Endothelial cell of umbilical vein (primary cell): ENCODE measurements at regions not wholly inside any gene's neighbourhood (a gene's known extent, or its start where the extent isn't known, plus 50 kb on each side); places are given as distances from the start of the nearest gene placed in this dataset.

ENCODE experiments used
- BruUV-seq: library from RNA; stranded (reverse); fragments of 400-500 nt; replicated peaks from 2 replicates; lab custom pipeline; 2021; lab: Mats Ljungman, UMichigan
- CTCF ChIA-PET: fragments of 300-600, 350-600 bp; sonication (Branson Sonifier 250); formaldehyde crosslinking; loops from one replicate; lab custom pipeline; 2021; ENCODE audit warnings: antibody characterized with exemption, inconsistent platforms; lab: Charles Lee
- POLR2A ChIA-PET: fragments of 300-600, 350-600 bp; sonication (Branson Sonifier 250); formaldehyde crosslinking; loops from one replicate; lab custom pipeline; 2021; ENCODE audit warnings: antibody characterized with exemption, inconsistent platforms; lab: Charles Lee
- DNase-seq: peaks from one replicate; pipeline ENCODE4 v3.0.0-alpha.2; 2011; ENCODE audit warnings: low read depth, low spot score
- FAIRE-seq: peaks from 2 replicates; lab custom pipeline; 2011; peaks lifted over from hg19 to GRCh38; lab: Jason Lieb, UNC
- H2AFZ ChIP-seq: 2 replicates; pipeline ENCODE4 v1.6.0; 2012; ENCODE audit warnings: low read depth, low read length, control low read depth, inconsistent platforms
- H3K27ac ChIP-seq: 2 replicates; pipeline ENCODE4 v1.5.1; 2011; ENCODE audit warnings: low read depth, mild to moderate bottlenecking, control low read depth, low read length, moderate library complexity; ENCODE audit not compliant: insufficient read depth
- H3K27me3 ChIP-seq, 2 experiments: 2 replicates each; pipeline versions ENCODE4 v1.6.0 to v1.6.1; 2011; ENCODE audit warnings: low read length in 2 of 2, mixed read lengths in 1 of 2; ENCODE audit not compliant: control insufficient read depth in 2 of 2, insufficient read depth in 2 of 2
- H3K36me3 ChIP-seq, 2 experiments: 2 replicates in 1 of 2; 3 replicates in 1 of 2; pipeline ENCODE4 v1.5.1; 2011; ENCODE audit warnings: low read length in 2 of 2, mild to moderate bottlenecking in 1 of 2, moderate library complexity in 1 of 2; ENCODE audit not compliant: control insufficient read depth in 2 of 2, insufficient read depth in 2 of 2; ENCODE audit errors: extremely low read depth in 1 of 2
- H3K4me1 ChIP-seq: 3 replicates; pipeline ENCODE4 v1.5.1; 2011; ENCODE audit warnings: mild to moderate bottlenecking, low read length; ENCODE audit not compliant: control insufficient read depth, insufficient read depth; ENCODE audit errors: extremely low read depth
- H3K4me2 ChIP-seq: 2 replicates; pipeline ENCODE4 v1.6.1; 2011; ENCODE audit warnings: low read length, control low read depth, mixed read lengths; ENCODE audit not compliant: insufficient read depth
- H3K4me3 ChIP-seq, 3 experiments: fragments of 200-600 bp in 1 of 3; sonication (generic), shearing (Covaris generic) in 1 of 3; replicated peaks in 1 of 3; 2 replicates each; pipeline ENCODE4 v1.5.1; 2011 to 2016; ENCODE audit warnings: control low read depth in 3 of 3, low read length in 3 of 3, mild to moderate bottlenecking in 2 of 3, inconsistent platforms in 1 of 3, low read depth in 1 of 3, moderate library complexity in 1 of 3; ENCODE audit not compliant: insufficient read depth in 1 of 3
- H3K79me2 ChIP-seq: 2 replicates; pipeline ENCODE4 v1.6.0; 2012; ENCODE audit warnings: low read length, inconsistent platforms; ENCODE audit not compliant: control insufficient read depth, insufficient read depth
- H3K9ac ChIP-seq: replicated peaks from 2 replicates; pipeline ENCODE3; 2011; ENCODE audit warnings: low read length, control low read depth; ENCODE audit not compliant: insufficient read depth; ENCODE audit errors: extremely low read depth
- H3K9me1 ChIP-seq: replicated peaks from 3 replicates; pipeline ENCODE4 v1.6.0; 2011; ENCODE audit warnings: mild to moderate bottlenecking, low read length; ENCODE audit not compliant: control insufficient read depth, insufficient read depth; ENCODE audit errors: extremely low read depth
- H3K9me3 ChIP-seq: replicated peaks from 2 replicates; pipeline ENCODE4 v1.5.1; 2012; ENCODE audit warnings: low read length, inconsistent platforms; ENCODE audit not compliant: control insufficient read depth, insufficient read depth
- H4K20me1 ChIP-seq: replicated peaks from 2 replicates; pipeline ENCODE3; 2011; ENCODE audit warnings: mild to moderate bottlenecking, low read length; ENCODE audit not compliant: control insufficient read depth, insufficient read depth; ENCODE audit errors: extremely low read depth
- FOS ChIP-seq: IDR thresholded peaks from 2 replicates; pipeline ENCODE4 v1.6.1; 2011; ENCODE audit warnings: mild to moderate bottlenecking, low read length, moderate library complexity, borderline replicate concordance; ENCODE audit not compliant: insufficient read depth
- GATA2 ChIP-seq: IDR thresholded peaks from 2 replicates; pipeline ENCODE4 v1.7.0; 2011; ENCODE audit warnings: low read depth, mild to moderate bottlenecking, moderate library complexity, mixed read lengths, low read length; ENCODE audit not compliant: insufficient read length, insufficient read depth
- JUN ChIP-seq: IDR thresholded peaks from 2 replicates; pipeline ENCODE4 v1.6.1; 2011; ENCODE audit warnings: borderline replicate concordance, low read depth; ENCODE audit not compliant: insufficient read length, insufficient read depth
- MYC ChIP-seq: IDR thresholded peaks from one replicate; pipeline ENCODE4 v1.6.1; 2011; ENCODE audit warnings: mild to moderate bottlenecking, low read depth, low read length
- dilution Hi-C: fragments of 300-500 bp; cut with MboI; formaldehyde crosslinking; loops from one replicate; pipeline ENCODE4 v1.15.0; 2019; ENCODE audit warnings: low sequenced_read_pairs; ENCODE audit not compliant: extremely low pct_ligation_motif_present
- intact Hi-C: fragments of 100-400 bp; cut with micrococcal nuclease; formaldehyde crosslinking; loops from one replicate; pipeline ENCODE4 v1.10.0; 2022
- TF ChIP-seq, protein P1 (sequence below): IDR thresholded peaks from 2 replicates; pipeline ENCODE4 v1.6.1; 2011; ENCODE audit not compliant: insufficient read depth, insufficient read length
- TF ChIP-seq, protein P2 (sequence below), 2 donors: IDR thresholded peaks; 1 replicate in 1 of 2; 2 replicates in 1 of 2; pipeline ENCODE4 v1.5.1; 2011; ENCODE audit warnings: low read length in 2 of 2, mild to moderate bottlenecking in 2 of 2, moderate library complexity in 2 of 2, control low read depth in 1 of 2, inconsistent platforms in 1 of 2, low read depth in 1 of 2; ENCODE audit not compliant: insufficient read depth in 1 of 2; ENCODE audit errors: extremely low read depth in 1 of 2

DNA sequence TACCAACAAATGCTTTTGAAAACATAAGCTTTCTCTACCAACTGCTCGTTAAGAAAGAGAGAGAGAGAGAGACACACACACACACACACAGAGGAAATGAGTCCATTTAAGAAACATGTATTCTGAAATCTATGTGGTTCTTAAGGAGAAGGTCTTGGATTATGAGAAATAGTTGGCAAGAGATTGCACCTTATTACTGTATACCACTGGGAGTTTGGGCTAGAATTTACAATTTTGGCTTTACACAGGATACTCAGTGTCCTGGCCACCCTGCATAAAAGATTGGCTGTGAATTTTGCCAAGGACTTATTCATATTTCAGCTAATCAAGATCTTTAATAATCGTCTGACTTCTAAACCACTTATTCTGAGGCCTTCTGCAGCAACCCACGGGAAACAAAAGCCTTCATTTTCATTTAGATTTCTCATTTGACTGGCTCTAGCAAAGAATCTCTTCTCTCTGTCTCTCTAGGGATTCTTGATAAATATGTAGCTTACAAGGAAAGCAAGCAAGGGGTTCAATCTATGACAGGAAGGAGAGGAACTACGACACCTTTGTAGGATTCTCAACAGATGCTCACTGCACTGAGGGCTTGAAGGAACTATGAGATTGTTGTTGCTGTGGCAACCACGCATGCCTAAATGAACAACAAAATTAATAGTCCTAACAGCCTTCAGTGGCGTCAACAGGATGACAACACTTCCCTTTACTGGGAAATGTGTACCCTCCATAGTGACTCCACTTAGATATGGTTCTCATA, 75.3 kb upstream of the GNAO1 start:
- no peak overlapping the region for H2AFZ ChIP-seq
- no peaks in the 10 kb centered on the region for H3K79me2 ChIP-seq
- no peak overlapping the region for H3K27ac ChIP-seq
- no peak overlapping the region for H3K9ac ChIP-seq
- no peaks in the 10 kb centered on the region for H3K4me1 ChIP-seq
- DNase-seq: no peak
- FAIRE-seq: no peak
- H3K4me3 ChIP-seq: no peak overlapping the region
- H4K20me1 ChIP-seq: no peaks in the 10 kb centered on the region
- ChIA-PET POLR2A (no interaction called here), CTCF (no interaction called here)
- intact Hi-C loops: no loop called here
- no peaks in the 10 kb centered on the region for H3K9me1 ChIP-seq
- H3K9me3 ChIP-seq: no peaks in the 10 kb centered on the region
- H3K36me3 ChIP-seq: no peaks in the 10 kb centered on the region
- no TSS peak for BruUV-seq
- no peaks in the 10 kb centered on the region for H3K27me3 ChIP-seq
- TF ChIP-seq JUN (no peak), MYC (no peak), FOS (no peak), GATA2 (no peak)
- TF ChIP-seq, protein P1, sequence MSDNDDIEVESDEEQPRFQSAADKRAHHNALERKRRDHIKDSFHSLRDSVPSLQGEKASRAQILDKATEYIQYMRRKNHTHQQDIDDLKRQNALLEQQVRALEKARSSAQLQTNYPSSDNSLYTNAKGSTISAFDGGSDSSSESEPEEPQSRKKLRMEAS: no peak
- TF ChIP-seq, protein P2, sequence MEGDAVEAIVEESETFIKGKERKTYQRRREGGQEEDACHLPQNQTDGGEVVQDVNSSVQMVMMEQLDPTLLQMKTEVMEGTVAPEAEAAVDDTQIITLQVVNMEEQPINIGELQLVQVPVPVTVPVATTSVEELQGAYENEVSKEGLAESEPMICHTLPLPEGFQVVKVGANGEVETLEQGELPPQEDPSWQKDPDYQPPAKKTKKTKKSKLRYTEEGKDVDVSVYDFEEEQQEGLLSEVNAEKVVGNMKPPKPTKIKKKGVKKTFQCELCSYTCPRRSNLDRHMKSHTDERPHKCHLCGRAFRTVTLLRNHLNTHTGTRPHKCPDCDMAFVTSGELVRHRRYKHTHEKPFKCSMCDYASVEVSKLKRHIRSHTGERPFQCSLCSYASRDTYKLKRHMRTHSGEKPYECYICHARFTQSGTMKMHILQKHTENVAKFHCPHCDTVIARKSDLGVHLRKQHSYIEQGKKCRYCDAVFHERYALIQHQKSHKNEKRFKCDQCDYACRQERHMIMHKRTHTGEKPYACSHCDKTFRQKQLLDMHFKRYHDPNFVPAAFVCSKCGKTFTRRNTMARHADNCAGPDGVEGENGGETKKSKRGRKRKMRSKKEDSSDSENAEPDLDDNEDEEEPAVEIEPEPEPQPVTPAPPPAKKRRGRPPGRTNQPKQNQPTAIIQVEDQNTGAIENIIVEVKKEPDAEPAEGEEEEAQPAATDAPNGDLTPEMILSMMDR (IDR thresholded peaks at IDR 0.05; ENCODE audit: extremely low read depth in 1 of 2, insufficient read depth in 1 of 2, low read depth in 1 of 2, low read length in 2 of 2): no peak
- H3K4me2 ChIP-seq: no peak overlapping the region
- dilution Hi-C loops: no loop called here
